ENCODE measurements at regions not wholly inside any gene's neighbourhood (a gene's known extent, or its start where the extent isn't known, plus 50 kb on each side); places are given as distances from the start of the nearest gene placed in this dataset.

DNA sequence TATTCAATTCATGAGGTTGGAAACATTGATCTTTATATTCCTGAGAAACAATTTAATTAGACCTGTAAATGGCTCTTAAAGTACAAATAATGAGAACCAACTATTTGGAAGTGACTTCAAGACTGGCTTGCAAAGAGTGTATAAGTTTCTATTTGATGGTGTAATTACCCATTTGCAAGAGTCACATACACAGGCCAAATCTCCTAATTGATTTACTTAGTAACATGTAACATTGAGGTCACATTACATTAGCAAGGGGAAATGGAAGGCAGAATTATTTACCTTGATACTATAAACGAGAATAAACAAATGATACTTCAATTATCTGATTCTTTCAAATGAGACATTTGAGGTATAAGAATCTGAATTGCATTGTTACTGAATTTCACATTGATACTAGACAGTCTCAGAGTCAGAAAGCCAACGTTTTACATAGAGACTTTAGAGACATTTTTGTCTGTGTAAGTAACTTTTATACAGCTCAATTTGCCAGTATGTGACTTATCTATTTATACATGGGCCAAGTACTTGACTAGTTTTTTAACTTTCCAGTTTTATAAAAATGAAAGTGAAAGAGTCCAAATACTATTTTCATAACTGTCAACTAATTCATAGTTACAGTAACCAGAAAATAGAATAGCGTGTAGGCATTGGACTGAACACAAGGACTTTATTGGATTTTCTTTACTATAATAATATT lies 95.6 kb upstream of the RFC3 start:
- no peak overlapping the region for H3K4me3 ChIP-seq
- H3K36me3 ChIP-seq (ENCODE audit: control insufficient read depth in 4 of 4, insufficient read depth in 4 of 4, low read length in 4 of 4): no peaks in the 10 kb centered on the region
- TF ChIP-seq, protein P1, sequence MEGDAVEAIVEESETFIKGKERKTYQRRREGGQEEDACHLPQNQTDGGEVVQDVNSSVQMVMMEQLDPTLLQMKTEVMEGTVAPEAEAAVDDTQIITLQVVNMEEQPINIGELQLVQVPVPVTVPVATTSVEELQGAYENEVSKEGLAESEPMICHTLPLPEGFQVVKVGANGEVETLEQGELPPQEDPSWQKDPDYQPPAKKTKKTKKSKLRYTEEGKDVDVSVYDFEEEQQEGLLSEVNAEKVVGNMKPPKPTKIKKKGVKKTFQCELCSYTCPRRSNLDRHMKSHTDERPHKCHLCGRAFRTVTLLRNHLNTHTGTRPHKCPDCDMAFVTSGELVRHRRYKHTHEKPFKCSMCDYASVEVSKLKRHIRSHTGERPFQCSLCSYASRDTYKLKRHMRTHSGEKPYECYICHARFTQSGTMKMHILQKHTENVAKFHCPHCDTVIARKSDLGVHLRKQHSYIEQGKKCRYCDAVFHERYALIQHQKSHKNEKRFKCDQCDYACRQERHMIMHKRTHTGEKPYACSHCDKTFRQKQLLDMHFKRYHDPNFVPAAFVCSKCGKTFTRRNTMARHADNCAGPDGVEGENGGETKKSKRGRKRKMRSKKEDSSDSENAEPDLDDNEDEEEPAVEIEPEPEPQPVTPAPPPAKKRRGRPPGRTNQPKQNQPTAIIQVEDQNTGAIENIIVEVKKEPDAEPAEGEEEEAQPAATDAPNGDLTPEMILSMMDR (IDR thresholded peaks at IDR 0.05; ENCODE audit: control extremely low read depth, extremely low read depth): no peak
- 27 to 42% methylated on average over 3 of the region's 3 CpGs for WGBS, 2 donors
- peaks cover 0 to 6% (median 0%) of the 10 kb centered on the region in 4 donors for H3K9me3 ChIP-seq (ENCODE audit: control insufficient read depth in 4 of 4, insufficient read depth in 3 of 4, low read length in 3 of 4)
- DNase-seq: peak in 2 of 3 donors; percentile 56 to 60
- no peaks in the 10 kb centered on the region for H3K27me3 ChIP-seq (ENCODE audit: control insufficient read depth in 3 of 3, insufficient read depth in 3 of 3, low read length in 2 of 3)
- peak overlapping the region in 1 of 2 donors; percentile 21 for H3K27ac ChIP-seq (ENCODE audit: low read depth in 1 of 2, low read length in 1 of 2)
- peaks cover 0 to 17% (median 7%) of the 10 kb centered on the region in 5 donors for H3K4me1 ChIP-seq (ENCODE audit: control insufficient read depth in 5 of 5, insufficient read depth in 5 of 5, low read length in 5 of 5)
- ATAC-seq (ENCODE audit: insufficient read depth, low FRiP score): no peak
- H3K9ac ChIP-seq (ENCODE audit: insufficient read depth in 1 of 2, low read length in 2 of 2): peak overlapping the region in 1 of 2 donors; percentile 8

DNA sequence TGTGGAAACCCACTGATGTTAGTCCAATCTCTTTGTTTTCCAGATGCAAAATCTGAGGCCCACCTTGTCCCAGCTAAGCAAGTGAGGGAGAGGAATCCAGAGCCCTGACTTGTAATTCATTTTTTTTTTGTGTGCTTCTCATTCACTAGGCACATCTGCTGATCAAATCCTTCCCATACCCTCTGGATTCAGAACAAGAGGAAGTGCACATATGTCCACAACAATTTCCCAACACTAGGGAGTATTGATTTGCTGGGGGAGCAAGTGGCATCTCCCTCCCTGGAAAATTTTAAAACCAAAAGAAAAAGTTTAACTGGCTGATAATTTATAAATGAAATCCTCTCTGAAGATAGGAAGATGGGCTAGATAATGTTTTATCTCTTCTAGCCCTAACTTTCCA lies 94.6 kb upstream of the RFC3 start:
- TF ChIP-seq, protein P1 (IDR thresholded peaks at IDR 0.05; ENCODE audit: control extremely low read depth, extremely low read depth): no peak
- H3K9me3 ChIP-seq (ENCODE audit: control insufficient read depth in 4 of 4, insufficient read depth in 3 of 4, low read length in 3 of 4): peaks cover 0 to 6% (median 0%) of the 10 kb centered on the region in 4 donors
- no peaks in the 10 kb centered on the region for H3K27me3 ChIP-seq (ENCODE audit: control insufficient read depth in 3 of 3, insufficient read depth in 3 of 3, low read length in 2 of 3)
- H3K9ac ChIP-seq (ENCODE audit: insufficient read depth in 1 of 2, low read length in 2 of 2): no peak overlapping the region
- H3K4me3 ChIP-seq: no peak overlapping the region
- peak overlapping the region; percentile 22 to 77 for H3K27ac ChIP-seq (ENCODE audit: low read depth in 1 of 2, low read length in 1 of 2)
- peak in 1 of 3 donors; percentile 29 for DNase-seq
- no peak for ATAC-seq (ENCODE audit: insufficient read depth, low FRiP score)
- H3K36me3 ChIP-seq (ENCODE audit: control insufficient read depth in 4 of 4, insufficient read depth in 4 of 4, low read length in 4 of 4): no peaks in the 10 kb centered on the region
- H3K4me1 ChIP-seq (ENCODE audit: control insufficient read depth in 5 of 5, insufficient read depth in 5 of 5, low read length in 5 of 5): peaks cover 2 to 20% (median 8%) of the 10 kb centered on the region in 5 donors

DNA sequence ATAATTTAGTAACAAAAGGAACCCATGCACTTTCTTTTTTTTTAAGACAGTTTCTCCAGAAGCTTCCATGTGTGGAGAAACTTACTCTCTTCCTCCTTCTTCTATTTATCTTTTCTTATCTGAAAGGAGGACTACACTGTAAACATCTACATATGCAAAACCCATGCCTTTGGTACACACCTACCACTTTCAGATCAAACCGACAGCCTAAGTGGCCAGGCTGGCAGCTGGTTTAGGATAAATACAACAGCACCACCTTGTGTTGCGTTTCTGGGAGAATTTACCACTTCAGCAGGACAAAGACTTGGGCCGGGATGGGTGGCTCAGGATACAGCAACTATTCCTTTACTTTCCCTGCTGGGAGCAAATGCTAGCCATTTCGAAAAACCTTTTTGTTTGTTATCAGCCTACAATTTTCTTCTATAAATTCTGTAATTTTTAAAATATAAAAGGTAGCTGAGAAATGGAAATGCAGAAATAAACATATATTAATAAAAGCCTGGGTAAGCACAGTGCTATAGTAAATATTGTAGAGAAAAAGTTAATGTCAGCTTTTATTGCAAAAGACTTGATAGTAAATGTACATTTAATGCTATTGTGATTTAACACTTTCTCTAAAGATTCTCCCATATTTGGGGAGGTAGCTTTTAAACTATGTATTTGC lies 94.0 kb upstream of the RFC3 start:
- Histone ChIP-seq H3K36me3 (ENCODE audit: control insufficient read depth in 4 of 4, insufficient read depth in 4 of 4, low read length in 4 of 4) (no peaks in the 10 kb centered on the region), H3K4me3 (no peak overlapping the region), H3K27ac (ENCODE audit: low read depth in 1 of 2, low read length in 1 of 2) (no peak overlapping the region), H3K27me3 (ENCODE audit: control insufficient read depth in 3 of 3, insufficient read depth in 3 of 3, low read length in 2 of 3) (no peaks in the 10 kb centered on the region), H3K9ac (ENCODE audit: insufficient read depth in 1 of 2, low read length in 2 of 2) (no peak overlapping the region), H3K4me1 (ENCODE audit: control insufficient read depth in 5 of 5, insufficient read depth in 5 of 5, low read length in 5 of 5) (peaks cover 3 to 23% (median 12%) of the 10 kb centered on the region in 5 donors), H3K9me3 (ENCODE audit: control insufficient read depth in 4 of 4, insufficient read depth in 3 of 4, low read length in 3 of 4) (peaks cover 0 to 6% (median 0%) of the 10 kb centered on the region in 4 donors)
- TF ChIP-seq, protein P1 (IDR thresholded peaks at IDR 0.05; ENCODE audit: control extremely low read depth, extremely low read depth): peak; percentile 77
- peak; percentile 84 to 95 (median 92) for DNase-seq
- ATAC-seq (ENCODE audit: insufficient read depth, low FRiP score): peak; percentile 90
- WGBS, 2 donors: 4 to 8% methylated on average over 4 of the region's 4 CpGs

All from lung (tissue), 11 donors.